CD14-positive monocyte (primary cell): ENCODE measurements at regions not wholly inside any gene's neighbourhood (a gene's known extent, or its start where the extent isn't known, plus 50 kb on each side); places are given as distances from the start of the nearest gene placed in this dataset.

Source experiments
- DNase-seq, 3 donors: peaks; one replicate each; pipeline ENCODE4 v3.0.0-alpha.2; 2011 to 2022
- H2AFZ ChIP-seq: 2 replicates; pipeline ENCODE4 v1.6.0; 2012; ENCODE audit warnings: mild to moderate bottlenecking, low read depth, low read length, inconsistent platforms; ENCODE audit not compliant: insufficient read depth, poor library complexity, severe bottlenecking
- H3K27ac ChIP-seq, 2 donors: 1 replicate in 1 of 2; 2 replicates in 1 of 2; pipeline ENCODE4 v1.5.1; 2012 to 2013; ENCODE audit warnings: low read length in 2 of 2, control low read depth in 1 of 2, inconsistent platforms in 1 of 2, low read depth in 1 of 2, mild to moderate bottlenecking in 1 of 2
- H3K27me3 ChIP-seq, 2 donors: one replicate each; pipeline versions ENCODE4 v1.6.0 to v1.6.1; 2011 to 2013; ENCODE audit warnings: low read length in 2 of 2; ENCODE audit not compliant: control insufficient read depth in 2 of 2, insufficient read depth in 2 of 2
- H3K36me3 ChIP-seq, 2 donors: replicated peaks in 1 of 2; 1 replicate in 1 of 2; 2 replicates in 1 of 2; pipeline versions ENCODE4 v1.5.1 to v1.6.1; 2012 to 2013; ENCODE audit warnings: low read length in 2 of 2, control low read depth in 1 of 2, inconsistent platforms in 1 of 2, mild to moderate bottlenecking in 1 of 2; ENCODE audit not compliant: insufficient read depth in 2 of 2, control insufficient read depth in 1 of 2
- H3K4me1 ChIP-seq, 2 donors: 1 replicate in 1 of 2; 2 replicates in 1 of 2; pipeline versions ENCODE4 v1.5.1 to v1.6.1; 2012 to 2013; ENCODE audit warnings: low read length in 2 of 2, control low read depth in 1 of 2, inconsistent platforms in 1 of 2, mild to moderate bottlenecking in 1 of 2, moderate library complexity in 1 of 2; ENCODE audit not compliant: insufficient read depth in 2 of 2, control insufficient read depth in 1 of 2
- H3K4me2 ChIP-seq: replicated peaks from 2 replicates; pipeline ENCODE3; 2012; ENCODE audit warnings: low read length, moderate library complexity, mild to moderate bottlenecking; ENCODE audit not compliant: poor library complexity, severe bottlenecking; ENCODE audit errors: extremely low read depth
- H3K4me3 ChIP-seq, 3 experiments: fragments of 200-600 bp in 1 of 3; sonication (generic) in 1 of 3; replicated peaks in 1 of 3; 1 replicate in 2 of 3; 2 replicates in 1 of 3; pipeline ENCODE4 v1.5.1; 2011 to 2013; ENCODE audit warnings: low read length in 3 of 3, mild to moderate bottlenecking in 3 of 3, control low read depth in 2 of 3, low read depth in 2 of 3, inconsistent platforms in 1 of 3, moderate library complexity in 1 of 3
- H3K79me2 ChIP-seq: 2 replicates; pipeline ENCODE4 v1.6.0; 2012; ENCODE audit warnings: mild to moderate bottlenecking, control low read depth, inconsistent platforms, low read length, moderate library complexity; ENCODE audit not compliant: insufficient read depth
- H3K9ac ChIP-seq: 2 replicates; pipeline ENCODE4 v1.6.0; 2017; ENCODE audit warnings: low read length, mild to moderate bottlenecking; ENCODE audit not compliant: insufficient read depth, poor library complexity, severe bottlenecking
- H3K9me3 ChIP-seq, 2 donors: replicated peaks in 1 of 2; 1 replicate in 1 of 2; 2 replicates in 1 of 2; pipeline versions ENCODE4 v1.5.1 to v1.6.1; 2012 to 2013; ENCODE audit warnings: low read length in 2 of 2, control low read depth in 1 of 2; ENCODE audit not compliant: control insufficient read depth in 1 of 2, insufficient read depth in 1 of 2
- H4K20me1 ChIP-seq: 2 replicates; pipeline ENCODE4 v1.6.0; 2012; ENCODE audit warnings: mild to moderate bottlenecking, low read length, control low read depth, moderate library complexity; ENCODE audit not compliant: insufficient read depth
- H3K27ac Mint-ChIP-seq, 7 donors: one replicate each; pipeline ENCODE4 v1.8.0; 2020; ENCODE audit warnings: mild to moderate bottlenecking in 7 of 7, mixed read lengths in 7 of 7, moderate library complexity in 6 of 7, inconsistent platforms in 2 of 7
- H3K27me3 Mint-ChIP-seq, 3 donors: one replicate each; pipeline ENCODE4 v1.8.0; 2021 to 2022; ENCODE audit warnings: low read depth in 3 of 3, mild to moderate bottlenecking in 3 of 3, mixed read lengths in 3 of 3, moderate library complexity in 3 of 3, inconsistent platforms in 1 of 3
- H3K36me3 Mint-ChIP-seq, 2 donors: one replicate each; pipeline ENCODE4 v1.8.0; 2020; ENCODE audit warnings: mixed read lengths in 2 of 2, inconsistent platforms in 1 of 2, mild to moderate bottlenecking in 1 of 2
- H3K4me1 Mint-ChIP-seq: one replicate; pipeline ENCODE4 v1.8.0; 2020; ENCODE audit warnings: mild to moderate bottlenecking, mixed read lengths
- H3K4me3 Mint-ChIP-seq, 2 donors: one replicate each; pipeline ENCODE4 v1.8.0; 2020; ENCODE audit warnings: mild to moderate bottlenecking in 2 of 2, mixed read lengths in 2 of 2, moderate library complexity in 1 of 2
- H3K9me3 Mint-ChIP-seq, 7 donors: one replicate each; pipeline ENCODE4 v1.8.0; 2020 to 2022; ENCODE audit warnings: mixed read lengths in 7 of 7, mild to moderate bottlenecking in 6 of 7, moderate library complexity in 6 of 7, inconsistent platforms in 2 of 7
- CTCF ChIP-seq: fragments of 200-600 bp; IDR thresholded peaks from one replicate; pipeline ENCODE4 v1.8.0; 2022; ENCODE audit warnings: antibody characterized with exemption, mild to moderate bottlenecking
- WGBS: methylation state at CpG from one replicate; pipeline ENCODE4 v1.1.5; 2013; ENCODE audit warnings: missing lambda C conversion rate; ENCODE audit not compliant: insufficient coverage; 5-methylcytosine and 5-hydroxymethylcytosine counted together
- intact Hi-C, 2 donors: fragments of 100-400 bp; cut with micrococcal nuclease; formaldehyde crosslinking; loops; one replicate each; pipeline versions ENCODE4 v1.15.0 to v1.15.1; 2023

DNA sequence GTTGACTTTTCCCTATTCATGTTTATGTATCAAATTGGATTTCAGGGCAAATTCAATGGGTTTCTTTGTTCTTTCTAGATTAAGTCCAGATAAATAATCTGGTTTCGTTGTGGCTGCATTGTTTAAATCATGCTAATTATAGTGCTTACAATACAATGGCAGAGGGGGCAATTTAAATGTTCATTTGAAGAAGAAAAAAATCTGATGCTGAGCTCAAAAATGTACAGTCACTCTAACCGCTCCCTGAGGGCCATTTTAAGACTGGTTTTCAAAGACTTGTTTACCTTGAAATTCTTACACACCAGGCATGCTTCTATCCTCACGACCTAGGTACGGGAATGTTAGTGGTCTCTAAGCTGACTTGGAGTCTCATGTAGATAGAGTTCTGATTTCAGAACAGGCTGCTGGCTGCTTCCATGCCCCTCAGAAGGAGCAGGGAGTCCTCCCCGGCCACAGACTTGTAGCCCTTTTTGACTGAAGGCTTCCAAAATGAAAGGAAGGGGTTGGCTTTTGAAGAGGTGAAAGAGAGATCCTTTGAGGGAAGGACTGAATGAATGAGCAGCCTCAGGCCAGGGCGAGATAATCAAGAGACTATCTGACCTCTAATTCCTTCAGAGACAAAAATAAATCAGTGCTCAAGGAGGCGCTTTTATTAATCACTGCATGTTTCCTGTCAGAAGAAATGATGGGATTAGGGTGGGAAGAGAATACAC is 86.1 kb upstream of the ZNF217 start:
- H3K36me3 Mint-ChIP-seq = no peaks in the 10 kb centered on the region
- peaks cover 0 to 2% (median 0%) of the 10 kb centered on the region in 3 donors for H3K27me3 Mint-ChIP-seq
- 73% methylated on average over 3 of the region's 7 CpGs for WGBS
- Histone ChIP-seq H3K4me2 (no peak overlapping the region), H4K20me1 (no peaks in the 10 kb centered on the region), H3K36me3 (no peaks in the 10 kb centered on the region), H2AFZ (peak overlapping the region; percentile 51), H3K4me1 (peaks cover 33% of the 10 kb centered on the region in 2 donors), H3K27me3 (no peaks in the 10 kb centered on the region), H3K4me3 (no peak overlapping the region), H3K79me2 (no peaks in the 10 kb centered on the region), H3K27ac (peak overlapping the region in 1 of 2 donors; percentile 84), H3K9me3 (no peaks in the 10 kb centered on the region), H3K9ac (no peak overlapping the region)
- no peak for TF ChIP-seq CTCF
- peaks cover 36% of the 10 kb centered on the region for H3K4me1 Mint-ChIP-seq
- H3K4me3 Mint-ChIP-seq = no peak overlapping the region
- DNase-seq = no peak
- H3K9me3 Mint-ChIP-seq = peaks cover 0 to 2% (median 0%) of the 10 kb centered on the region in 7 donors
- peak overlapping the region in 3 of 7 donors; percentile 36 to 70 (median 42) for H3K27ac Mint-ChIP-seq
- intact Hi-C loops = no loop called here

- no CpG with 5 or more reads among the region's 3 CpGs for WGBS
- H3K9ac ChIP-seq = no peak overlapping the region
- intact Hi-C loops = no loop called here
Measured at GRCh38 chr20:53678990-53679596, 85.5 kb upstream of the ZNF217 start.

More at GRCh38 chr20:53678990-53679596, 85.5 kb upstream of the ZNF217 start:
- Histone ChIP-seq H3K36me3 (no peaks in the 10 kb centered on the region), H2AFZ (peak overlapping the region; percentile 51), H3K4me3 (peak overlapping the region in 1 of 3 experiments; percentile 70), H3K4me1 (peaks cover 33% of the 10 kb centered on the region in 2 donors), H3K9me3 (no peaks in the 10 kb centered on the region), H3K4me2 (peak overlapping the region; percentile 70), H3K27me3 (no peaks in the 10 kb centered on the region), H4K20me1 (no peaks in the 10 kb centered on the region), H3K27ac (peak overlapping the region in 1 of 2 donors; percentile 84), H3K79me2 (no peaks in the 10 kb centered on the region)
- Mint-ChIP-seq H3K9me3 (peaks cover 0 to 2% (median 0%) of the 10 kb centered on the region in 7 donors), H3K27ac (peak overlapping the region in 3 of 7 donors; percentile 90 to 96 (median 96)), H3K36me3 (no peaks in the 10 kb centered on the region), H3K4me3 (no peak overlapping the region), H3K4me1 (peaks cover 36% of the 10 kb centered on the region), H3K27me3 (peaks cover 0 to 2% (median 0%) of the 10 kb centered on the region in 3 donors)
- TF ChIP-seq CTCF = no peak
- no peak for DNase-seq
